RPMI8226 (cell line): ENCODE measurements at regions not wholly inside any gene's neighbourhood (a gene's known extent, or its start where the extent isn't known, plus 50 kb on each side); places are given as distances from the start of the nearest gene placed in this dataset.
"Not testable (repeated sequence)": the region's sequence is repeated elsewhere in the genome, so short reads cannot be mapped to it uniquely, and the experiment has no call there.

ENCODE experiments used
- DNase-seq: peaks from one replicate; pipeline ENCODE4 v3.0.0-alpha.2; 2015

- no peak for DNase-seq
These were observed 84.2 kb upstream of the KIF5B start for GRCh38 chr10:32140403-32140802.

- DNase-seq: peak; percentile 5
These were observed 83.2 kb upstream of the KIF5B start for GRCh38 chr10:32139223-32140073.

- not testable (repeated sequence) for DNase-seq
These were observed 80.7 kb upstream of the KIF5B start for GRCh38 chr10:32136927-32137326.

GRCh38 chr10:32135796-32136195 is 79.6 kb upstream of the KIF5B start:
- DNase-seq: not testable (repeated sequence)

- no peak for DNase-seq
These were observed 76.2 kb upstream of the KIF5B start for GRCh38 chr10:32132357-32132946.

- DNase-seq: no peak
These were observed 75.2 kb upstream of the KIF5B start for GRCh38 chr10:32131388-32131787.

GRCh38 chr10:32130788-32131187 is 74.6 kb upstream of the KIF5B start:
- no peak for DNase-seq

- DNase-seq: no peak
These were observed 68.8 kb upstream of the KIF5B start for GRCh38 chr10:32125023-32125422.

- no peak for DNase-seq
These were observed 66.8 kb upstream of the KIF5B start for GRCh38 chr10:32123021-32123420.

GRCh38 chr10:32121648-32122047 is 65.4 kb upstream of the KIF5B start:
- no peak for DNase-seq

- no peak for DNase-seq
These were observed 63.9 kb upstream of the KIF5B start for GRCh38 chr10:32120147-32120546.

- DNase-seq: no peak
These were observed 58.3 kb upstream of the KIF5B start for GRCh38 chr10:32114508-32114907.

- DNase-seq: no peak
These were observed 55.8 kb upstream of the KIF5B start for GRCh38 chr10:32112055-32112454.

GRCh38 chr10:32111585-32111984 is 55.4 kb upstream of the KIF5B start:
- no peak for DNase-seq

- DNase-seq: no peak
These were observed 54.6 kb upstream of the KIF5B start for GRCh38 chr10:32110790-32111189.

GRCh38 chr10:32109603-32110002 is 53.4 kb upstream of the KIF5B start:
- DNase-seq: no peak
